ENCODE measurements at regions not wholly inside any gene's neighbourhood (a gene's known extent, or its start where the extent isn't known, plus 50 kb on each side); places are given as distances from the start of the nearest gene placed in this dataset.

GRCh38 chr11:121688860-121689614 is 236.3 kb upstream of the SORL1-AS1 start:
- no peak for DNase-seq (ENCODE audit: low spot score)

- no peak for DNase-seq (ENCODE audit: low spot score)
Measured at GRCh38 chr11:121688055-121688491, 235.3 kb upstream of the SORL1-AS1 start.

DNA sequence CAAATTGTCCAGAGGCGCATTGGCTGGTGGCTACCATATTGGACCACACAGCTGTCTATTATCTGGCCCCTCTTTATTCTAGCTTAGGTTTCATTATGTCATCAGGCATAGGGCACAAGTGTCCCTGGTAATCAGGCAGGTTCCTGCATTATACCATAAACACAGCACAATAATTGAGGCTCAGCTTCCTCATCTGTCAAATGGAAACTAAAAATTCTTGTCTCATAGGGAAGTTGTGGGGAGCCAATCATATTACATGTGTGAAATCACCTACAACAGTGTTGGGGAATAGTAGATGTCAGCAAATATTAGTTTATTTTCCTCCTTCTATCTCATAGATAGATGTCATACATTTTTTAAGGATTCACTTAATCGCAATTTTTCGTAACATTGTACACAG is 231.0 kb upstream of the SORL1-AS1 start:
- no peak for DNase-seq (ENCODE audit: low spot score)
